ENCODE measurements at regions not wholly inside any gene's neighbourhood (a gene's known extent, or its start where the extent isn't known, plus 50 kb on each side); places are given as distances from the start of the nearest gene placed in this dataset.
"Not testable (repeated sequence)": the region's sequence is repeated elsewhere in the genome, so short reads cannot be mapped to it uniquely, and the experiment has no call there.

GRCh38 chr15:96984121-96984671, 653.7 kb downstream of the NR2F2 start:
- TF ChIP-seq CTCF (optimal IDR thresholded peaks at IDR 0.05 in 1 of 3, IDR thresholded peaks at IDR 0.05 in 1 of 3, conservative IDR thresholded peaks at IDR 0.05 in 1 of 3; ENCODE audit: extremely low read depth in 1 of 3, insufficient read depth in 2 of 3, low read length in 3 of 3); EZH2 (IDR thresholded peaks at IDR 0.05; ENCODE audit: low read length): not testable (repeated sequence)
